Occipital lobe (tissue), 1 donor: ENCODE measurements at regions not wholly inside any gene's neighbourhood (a gene's known extent, or its start where the extent isn't known, plus 50 kb on each side); places are given as distances from the start of the nearest gene placed in this dataset.

Source experiments
- DNase-seq: peaks from one replicate; lab custom pipeline; 2025; lab: John Stamatoyannopoulos, UW

DNA sequence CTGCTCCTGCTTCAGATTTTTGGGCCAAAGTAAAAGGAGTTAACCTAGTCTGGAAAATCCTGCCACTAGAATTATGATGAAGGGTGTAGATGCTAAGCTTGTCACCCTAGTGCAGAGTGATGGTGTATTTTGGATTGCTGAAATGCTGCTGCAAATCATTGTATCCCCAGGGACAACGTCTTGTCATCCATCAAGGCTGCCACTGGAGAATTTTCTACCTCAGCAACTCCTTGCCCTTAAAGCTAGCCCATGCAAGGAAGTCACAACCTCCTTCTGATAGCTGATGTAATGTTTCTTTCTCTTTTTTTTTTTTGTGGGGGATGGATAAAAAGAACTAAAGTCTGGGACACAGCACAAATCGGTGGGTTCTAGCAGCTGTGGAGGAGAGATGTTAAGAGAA, 139.4 kb upstream of the FRMD6 start:
- DNase-seq, result no peak

GRCh38 chr14:51513281-51513680, 138.4 kb upstream of the FRMD6 start:
- no peak for DNase-seq

GRCh38 chr14:51513933-51514332, 137.8 kb upstream of the FRMD6 start:
- no peak for DNase-seq

DNA sequence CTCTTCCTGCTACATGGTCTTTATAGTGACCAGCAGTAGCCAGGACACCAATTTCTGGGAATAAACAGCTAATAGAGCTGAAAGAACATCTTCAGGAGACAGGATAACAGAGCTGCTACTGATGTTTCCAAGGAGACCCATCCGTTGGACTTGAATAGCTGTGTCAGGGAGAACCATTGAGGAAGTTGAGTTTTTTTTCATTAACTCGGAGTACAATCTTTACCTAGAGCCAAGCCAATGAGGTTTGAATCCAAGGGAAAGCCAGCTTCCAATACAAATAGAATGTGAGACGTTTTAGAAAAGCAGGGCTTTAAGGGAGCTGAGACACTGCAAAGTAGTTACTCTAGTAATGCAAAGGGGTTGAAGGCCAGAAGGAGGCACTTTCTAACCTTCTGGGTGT, 136.1 kb upstream of the FRMD6 start:
- DNase-seq, result no peak

DNA sequence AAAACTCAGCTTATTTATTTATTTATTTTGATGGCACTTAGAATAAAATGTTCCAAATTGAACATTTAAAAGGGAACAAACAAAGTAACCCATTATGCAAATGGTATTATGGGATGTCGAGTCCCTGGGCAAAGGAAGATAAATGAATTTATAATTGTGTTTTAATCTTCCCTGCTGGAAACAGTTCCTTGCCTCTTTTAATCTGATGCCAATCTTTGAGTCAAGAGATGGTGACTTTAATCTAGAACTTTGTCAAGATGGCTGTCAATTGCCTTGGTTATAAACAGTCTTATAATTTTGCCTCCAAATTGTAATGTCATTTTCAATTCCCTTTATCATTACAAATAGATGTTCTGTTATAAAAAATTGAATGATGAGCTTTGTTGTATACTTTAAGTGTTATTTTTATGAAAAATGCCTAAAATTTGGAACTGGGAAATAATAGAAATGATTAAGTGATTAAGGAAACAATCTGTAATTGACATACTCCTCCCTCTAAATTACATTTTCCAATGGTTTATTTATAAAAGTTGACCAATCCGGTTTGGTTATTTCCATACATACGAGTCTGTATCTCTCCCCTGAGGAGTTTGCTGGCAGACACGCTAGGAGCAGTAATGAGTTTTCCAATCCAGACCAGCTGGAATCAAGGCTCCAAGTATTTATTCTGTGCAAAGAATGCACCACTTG, 134.9 kb upstream of the FRMD6 start:
- no peak for DNase-seq

DNA sequence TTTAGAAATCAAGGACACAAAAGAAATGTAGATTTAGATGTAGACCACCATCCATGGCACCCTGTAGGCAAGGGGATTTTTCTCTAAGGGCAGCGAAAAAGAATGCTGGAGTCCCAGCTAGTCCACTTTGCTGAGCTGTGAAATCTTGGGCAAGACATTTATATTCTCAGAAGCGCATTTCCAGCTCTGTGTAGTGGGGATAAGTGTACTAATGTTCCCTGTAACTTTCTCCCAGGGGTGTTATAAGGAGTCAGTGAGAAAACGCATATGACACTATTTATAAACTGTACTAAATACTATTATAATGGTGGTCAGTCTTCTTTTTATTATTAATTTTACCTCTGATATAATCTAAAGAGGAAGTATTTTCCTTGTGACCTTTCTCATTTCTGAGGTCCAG, 133.4 kb upstream of the FRMD6 start:
- no peak for DNase-seq

- DNase-seq, result no peak
Measured at GRCh38 chr14:51518711-51519110, 133.0 kb upstream of the FRMD6 start.

DNA sequence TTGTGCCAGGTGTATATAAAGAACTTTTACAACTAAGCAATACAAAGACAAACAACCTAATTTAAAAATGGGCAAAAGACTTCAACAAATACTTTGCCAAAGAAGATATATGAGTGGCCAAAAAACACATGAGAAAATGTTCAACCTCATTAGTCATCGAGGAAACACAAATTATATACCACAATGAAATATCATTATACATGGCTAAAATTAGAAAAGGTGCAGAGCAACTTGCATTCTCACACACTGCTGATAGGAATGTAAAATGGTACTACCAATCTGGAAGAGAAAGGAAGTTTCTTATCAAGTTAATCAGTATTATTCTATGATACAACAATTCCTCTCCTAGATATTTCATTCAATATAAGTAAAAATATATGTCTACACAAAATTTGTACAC, 131.6 kb upstream of the FRMD6 start:
- no peak for DNase-seq

GRCh38 chr14:51521764-51522163, 129.9 kb upstream of the FRMD6 start:
- DNase-seq, result no peak

DNA sequence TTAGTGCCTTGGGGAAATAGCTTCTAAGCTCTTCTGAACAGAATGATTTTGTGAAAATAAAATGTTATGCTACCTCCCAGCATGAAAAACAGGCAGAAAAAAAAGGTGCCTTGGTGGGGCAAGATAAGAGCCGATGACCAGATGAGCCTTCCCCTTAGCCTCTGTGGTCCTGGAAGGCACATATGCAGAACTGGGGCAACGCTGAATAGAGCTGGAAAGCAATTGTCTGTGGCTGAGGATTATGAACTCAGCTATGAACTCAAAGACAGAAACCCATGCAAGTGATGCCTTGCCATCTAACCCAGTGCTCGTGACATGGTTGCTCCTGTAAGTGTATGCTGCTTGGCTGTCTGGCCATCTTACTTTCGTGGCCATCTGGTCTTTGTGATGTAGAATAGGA, 128.5 kb upstream of the FRMD6 start:
- no peak for DNase-seq

DNA sequence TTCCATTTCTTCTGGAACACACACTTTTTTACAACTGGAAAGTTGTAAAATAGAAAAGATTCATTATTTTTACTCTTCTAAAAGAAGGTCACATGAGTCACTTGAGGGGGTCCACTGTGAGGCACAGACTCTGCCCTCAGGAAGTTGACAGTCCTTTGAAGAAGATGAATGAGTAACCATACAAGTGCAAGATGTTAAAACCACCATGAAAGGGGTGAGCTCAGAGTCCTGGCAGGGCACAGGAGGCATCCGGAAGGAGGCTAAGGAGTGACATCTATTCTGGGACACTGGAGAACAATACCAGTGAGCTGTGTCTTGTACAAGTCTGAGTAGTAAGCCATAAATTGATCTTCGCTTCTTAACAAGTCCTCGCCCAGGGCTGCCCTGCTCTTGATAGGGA, 126.0 kb upstream of the FRMD6 start:
- DNase-seq, result no peak

DNA sequence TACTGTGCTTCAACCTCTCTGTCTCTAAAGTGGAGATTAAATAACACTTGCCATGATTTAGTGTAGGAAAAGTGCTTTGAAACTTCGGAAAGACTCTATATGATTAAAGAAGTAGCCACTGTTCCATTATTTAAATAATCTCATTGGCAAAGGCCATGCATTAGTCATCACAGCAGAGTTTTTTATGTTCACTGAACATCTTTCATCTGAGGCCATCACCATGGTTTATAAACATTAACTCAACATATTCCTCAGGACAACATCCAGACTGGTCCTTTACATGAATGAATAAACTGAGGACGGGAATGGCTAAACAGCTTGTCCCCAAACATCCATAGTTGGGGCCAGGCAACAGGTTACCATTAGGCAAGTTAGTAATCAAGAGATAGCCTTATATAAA, 124.6 kb upstream of the FRMD6 start:
- no peak for DNase-seq

DNA sequence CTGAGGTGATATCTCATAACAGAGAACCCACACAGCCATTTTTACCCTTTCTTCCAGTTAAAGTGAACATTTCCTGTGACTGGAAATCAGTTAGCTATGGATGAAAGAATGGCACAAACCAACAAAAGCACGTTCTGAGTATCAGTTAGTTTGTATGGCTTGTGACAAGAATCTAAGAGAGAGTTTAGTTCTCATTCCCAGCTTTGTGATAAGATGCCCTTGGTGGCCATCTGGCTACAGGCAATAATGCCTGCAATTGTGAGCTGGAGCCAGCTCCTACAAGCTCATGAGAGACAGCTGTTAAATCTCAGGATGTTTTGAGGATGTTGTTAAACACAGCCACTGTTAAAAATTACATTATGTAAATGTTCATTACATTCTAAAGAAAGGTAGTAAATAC, 122.0 kb upstream of the FRMD6 start:
- DNase-seq, result no peak

DNA sequence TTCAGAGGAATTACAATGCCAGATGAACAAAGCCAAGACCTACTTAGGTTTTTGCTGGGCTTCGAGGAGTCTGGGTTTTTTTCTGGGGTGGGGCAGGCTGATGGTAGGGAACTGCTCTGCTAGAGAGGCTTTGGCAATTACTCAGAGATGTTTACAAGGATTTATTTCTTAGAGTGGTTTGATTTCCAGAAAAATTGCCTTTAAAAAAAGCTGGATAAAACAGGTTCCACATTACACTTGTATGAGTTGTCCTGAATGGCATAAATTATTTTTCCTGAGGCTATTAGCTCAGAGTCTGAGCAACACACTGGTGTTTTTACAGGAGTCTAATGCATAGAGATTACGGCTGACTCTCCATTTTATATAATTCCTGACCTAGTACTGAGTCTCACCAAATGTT, 118.5 kb upstream of the FRMD6 start:
- no peak for DNase-seq

- DNase-seq, result no peak
Measured at GRCh38 chr14:51533872-51534553, 117.7 kb upstream of the FRMD6 start.

GRCh38 chr14:51534610-51535011, 117.1 kb upstream of the FRMD6 start:
- DNase-seq, result no peak

DNA sequence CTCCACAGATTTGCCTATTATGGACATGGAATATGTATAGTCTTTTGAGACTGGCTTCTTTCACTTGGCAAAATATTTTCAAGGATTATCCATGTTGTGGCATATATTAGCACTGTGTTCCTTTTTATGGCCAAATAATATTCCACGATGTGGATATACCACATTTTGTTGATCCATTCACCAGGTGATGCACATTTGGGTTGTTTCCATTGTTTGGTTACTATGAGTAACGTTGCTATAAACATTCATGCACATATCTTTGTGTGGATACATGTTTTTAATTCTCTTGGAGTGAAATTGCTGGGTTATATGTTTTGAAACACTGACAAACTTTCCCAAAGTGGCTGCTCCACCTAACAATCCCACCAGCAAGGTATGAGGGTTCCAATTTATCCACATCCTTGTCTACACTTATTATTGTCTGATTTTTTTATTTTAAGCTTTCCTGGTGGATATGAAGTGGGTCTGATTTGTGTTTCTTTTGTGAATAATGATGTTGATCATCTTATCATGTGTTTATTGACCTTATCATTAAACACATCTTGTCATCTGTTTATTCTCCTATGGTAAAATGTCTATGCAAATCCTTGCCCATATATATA, 116.2 kb upstream of the FRMD6 start:
- no peak for DNase-seq

DNA sequence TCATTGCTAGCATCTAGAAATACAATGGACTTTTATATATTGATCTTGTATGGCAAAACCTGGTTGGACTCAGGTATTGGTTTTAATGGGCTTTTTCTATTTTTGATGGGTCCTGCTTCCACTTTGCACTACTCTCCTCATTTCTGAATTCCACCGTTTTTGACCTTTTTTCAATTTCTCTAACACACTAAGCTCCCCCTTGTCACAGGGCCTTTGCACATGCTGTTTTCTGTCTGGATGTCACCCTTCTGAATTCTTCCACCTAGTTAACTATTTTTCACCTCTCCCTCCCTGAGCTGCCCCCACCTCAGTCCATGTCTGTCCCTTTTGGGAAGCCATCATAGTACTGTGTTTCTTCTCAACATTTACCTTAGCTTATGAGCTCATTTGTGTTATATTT, 112.7 kb upstream of the FRMD6 start:
- DNase-seq, result no peak

DNA sequence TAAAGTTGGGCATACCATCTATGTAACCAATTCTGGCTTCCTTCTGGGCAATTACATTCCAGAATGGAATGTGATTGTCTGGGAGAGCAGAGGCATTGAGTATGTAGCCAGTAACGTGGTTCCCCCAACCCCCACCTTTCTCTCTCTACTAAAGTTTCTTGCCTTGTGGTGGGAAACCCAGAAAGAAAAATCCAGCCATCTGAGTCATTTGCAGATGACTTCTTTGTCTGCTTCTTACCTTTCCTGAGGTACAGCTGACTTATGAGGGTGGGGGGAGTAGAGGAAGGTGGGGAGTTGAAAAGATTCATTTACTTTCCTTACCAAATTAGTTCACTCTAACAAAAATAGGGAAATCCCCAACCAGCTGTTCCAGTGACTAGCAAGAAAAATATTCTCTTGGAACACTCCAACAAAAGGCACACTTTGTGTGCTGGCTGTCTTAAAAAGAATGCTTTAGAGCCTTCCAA, 112.1 kb upstream of the FRMD6 start:
- no peak for DNase-seq

- no peak for DNase-seq
Measured at GRCh38 chr14:51540364-51540763, 111.3 kb upstream of the FRMD6 start.

DNA sequence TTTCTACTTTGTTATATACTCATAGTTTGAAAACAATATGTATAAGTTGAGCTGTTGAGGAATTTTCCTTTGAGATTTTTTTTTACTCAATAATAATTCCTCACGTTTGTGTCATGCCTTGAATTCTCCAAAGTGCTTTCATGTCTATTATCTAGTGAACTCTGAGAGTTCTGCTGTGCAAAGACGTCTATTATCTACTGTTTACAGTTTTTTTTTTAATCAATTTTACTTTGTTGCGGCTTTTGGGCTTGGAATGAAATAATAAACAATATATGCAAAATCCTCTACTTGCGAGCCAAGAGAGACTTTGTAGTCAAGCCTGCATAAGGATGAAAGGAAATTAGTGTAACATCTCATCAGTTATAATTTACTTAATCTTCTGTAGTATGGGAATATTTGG, 107.2 kb upstream of the FRMD6 start:
- DNase-seq, result no peak

- DNase-seq, result no peak
Measured at GRCh38 chr14:51544901-51545300, 106.8 kb upstream of the FRMD6 start.

DNA sequence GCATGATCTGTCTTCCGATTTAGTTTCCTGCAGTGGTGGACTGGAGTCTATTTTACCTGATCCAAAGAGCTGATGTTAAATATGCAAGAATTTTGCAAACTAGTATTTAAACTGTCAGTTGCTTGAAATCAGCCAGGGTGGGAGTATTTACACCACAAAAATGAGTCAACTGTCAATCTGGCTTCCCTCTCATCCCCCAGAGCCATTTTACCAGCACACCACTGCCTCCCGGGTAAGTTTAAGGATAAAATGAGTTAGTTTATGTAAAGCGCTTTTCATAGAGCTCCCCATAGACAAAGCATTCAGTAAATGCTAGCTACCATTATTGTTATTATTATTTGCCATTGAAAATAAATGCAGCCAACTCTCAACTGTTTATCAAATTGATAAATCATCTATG, 106.3 kb upstream of the FRMD6 start:
- DNase-seq, result no peak
